Upper lobe of left lung (tissue), 4 donors: ENCODE measurements at regions not wholly inside any gene's neighbourhood (a gene's known extent, or its start where the extent isn't known, plus 50 kb on each side); places are given as distances from the start of the nearest gene placed in this dataset.

Source experiments
- POLR2A ChIP-seq, 4 donors: fragments of 450-650 bp; IDR thresholded peaks; one replicate each; pipeline ENCODE4 v1.5.1; 2016 to 2017; ENCODE audit warnings: antibody characterized with exemption in 4 of 4, mild to moderate bottlenecking in 2 of 4
- POLR2AphosphoS5 ChIP-seq, 2 donors: sonication (generic); formaldehyde crosslinking; IDR thresholded peaks; one replicate each; pipeline ENCODE4 v1.5.1; 2017; ENCODE audit warnings: antibody characterized with exemption in 2 of 2

GRCh38 chr2:43115881-43116280, 110.5 kb downstream of the ZFP36L2 start:
- TF ChIP-seq POLR2A (IDR thresholded peaks at IDR 0.05): no peak
- TF ChIP-seq POLR2AphosphoS5 (IDR thresholded peaks at IDR 0.05): no peak
